A549 (cell line): ENCODE measurements at regions not wholly inside any gene's neighbourhood (a gene's known extent, or its start where the extent isn't known, plus 50 kb on each side); places are given as distances from the start of the nearest gene placed in this dataset.

Experiments used
- CTCF ChIP-seq: fragments of >200 bp; sonication (Bioruptor Twin); formaldehyde crosslinking; IDR thresholded peaks from 3 replicates; pipeline ENCODE4 v1.5.1; 2016
- EP300 ChIP-seq, 2 experiments: fragments of >200 bp; sonication (Bioruptor Twin); formaldehyde crosslinking; IDR thresholded peaks; 2 replicates in 1 of 2; 3 replicates in 1 of 2; pipeline ENCODE4 v1.6.1; 2016 to 2017
- RCOR1 ChIP-seq: fragments of 150-350 bp; IDR thresholded peaks from 2 replicates; pipeline ENCODE4 v1.6.1; 2014; ENCODE audit warnings: antibody characterized with exemption, low read length, low read depth

- TF ChIP-seq RCOR1 (no peak), CTCF (no peak), EP300 (IDR thresholded peaks at IDR 0.05) (no peak)
Observed at GRCh38 chr6:6738108-6738507, 149.6 kb downstream of the LY86 start.
